GM23338 (cell line): ENCODE measurements at regions not wholly inside any gene's neighbourhood (a gene's known extent, or its start where the extent isn't known, plus 50 kb on each side); places are given as distances from the start of the nearest gene placed in this dataset.

ENCODE experiments used
- CREB1 ChIP-seq: fragments of 250-450 bp; sonication (Bioruptor Pico); IDR thresholded peaks from 2 replicates; pipeline ENCODE4 v1.5.0; 2020; ENCODE audit warnings: low read depth, mild to moderate bottlenecking, moderate library complexity
- CTCF ChIP-seq, 2 experiments: fragments of 200-600 bp in 1 of 2; sonication (generic) in 1 of 2; conservative IDR thresholded peaks; 2 replicates each; pipeline versions ENCODE4 v1.5.1 to v1.6.1; 2016 to 2017; ENCODE audit warnings: antibody characterized with exemption in 2 of 2, low read depth in 2 of 2, mild to moderate bottlenecking in 2 of 2, moderate library complexity in 1 of 2
- ETS1 ChIP-seq: IDR thresholded peaks from 2 replicates; pipeline ENCODE4 v1.6.1; 2016; ENCODE audit warnings: antibody characterized with exemption
- EZH2 ChIP-seq: fragments of 200-600 bp; sonication (generic); IDR thresholded peaks from one replicate; pipeline ENCODE4 v1.8.0; 2017; ENCODE audit warnings: antibody characterized with exemption, mild to moderate bottlenecking, low read depth; ENCODE audit not compliant: unreplicated experiment
- EZH2phosphoT487 ChIP-seq: fragments of 200-600 bp; sonication (generic); IDR thresholded peaks from one replicate; pipeline ENCODE4 v1.8.1; 2018; ENCODE audit warnings: antibody characterized with exemption; ENCODE audit not compliant: unreplicated experiment
- JUNB ChIP-seq: IDR thresholded peaks from one replicate; pipeline ENCODE4 v1.6.1; 2016; ENCODE audit warnings: antibody characterized with exemption; ENCODE audit not compliant: unreplicated experiment
- NANOG ChIP-seq: IDR thresholded peaks from 2 replicates; pipeline ENCODE4 v1.6.1; 2016; ENCODE audit warnings: antibody characterized with exemption, borderline replicate concordance
- POLR2AphosphoS5 ChIP-seq: IDR thresholded peaks from 2 replicates; pipeline ENCODE4 v1.6.1; 2016; ENCODE audit warnings: antibody characterized with exemption, low read depth
- REST ChIP-seq: IDR thresholded peaks from one replicate; pipeline ENCODE4 v1.6.1; 2018; ENCODE audit warnings: antibody characterized with exemption; ENCODE audit not compliant: unreplicated experiment
- STAT1 ChIP-seq: IDR thresholded peaks from one replicate; pipeline ENCODE4 v1.6.1; 2016; ENCODE audit warnings: antibody characterized with exemption; ENCODE audit not compliant: unreplicated experiment
- ZNF114 ChIP-seq: fragments of 250-450 bp; sonication (Bioruptor Pico); IDR thresholded peaks from 2 replicates; pipeline ENCODE4 v1.5.0; 2020; ENCODE audit warnings: mild to moderate bottlenecking, moderate library complexity
- ZNF331 ChIP-seq: fragments of 250-450 bp; sonication (Bioruptor Pico); IDR thresholded peaks from 2 replicates; pipeline ENCODE4 v1.5.0; 2020; ENCODE audit warnings: low read depth, mild to moderate bottlenecking, moderate library complexity
- ZNF462 ChIP-seq: fragments of 250-450 bp; sonication (Bioruptor Pico); IDR thresholded peaks from 2 replicates; pipeline ENCODE4 v1.5.0; 2020; ENCODE audit warnings: mild to moderate bottlenecking, moderate library complexity

- TF ChIP-seq EZH2 (no peak), CREB1 (CRISPR knock-in tag) (no peak), REST (no peak), CTCF (conservative IDR thresholded peaks at IDR 0.05; ENCODE audit: low read depth in 2 of 2) (no peak), EZH2phosphoT487 (no peak), ZNF331 (no peak), POLR2AphosphoS5 (no peak), JUNB (no peak), NANOG (no peak), STAT1 (no peak), ZNF462 (CRISPR knock-in tag) (no peak), ETS1 (no peak), ZNF114 (no peak)
These were observed 504.4 kb upstream of the WWC1 start for GRCh38 chr5:167786871-167787578.
